ENCODE measurements at regions not wholly inside any gene's neighbourhood (a gene's known extent, or its start where the extent isn't known, plus 50 kb on each side); places are given as distances from the start of the nearest gene placed in this dataset.
"Not testable (repeated sequence)": the region's sequence is repeated elsewhere in the genome, so short reads cannot be mapped to it uniquely, and the experiment has no call there.

DNA sequence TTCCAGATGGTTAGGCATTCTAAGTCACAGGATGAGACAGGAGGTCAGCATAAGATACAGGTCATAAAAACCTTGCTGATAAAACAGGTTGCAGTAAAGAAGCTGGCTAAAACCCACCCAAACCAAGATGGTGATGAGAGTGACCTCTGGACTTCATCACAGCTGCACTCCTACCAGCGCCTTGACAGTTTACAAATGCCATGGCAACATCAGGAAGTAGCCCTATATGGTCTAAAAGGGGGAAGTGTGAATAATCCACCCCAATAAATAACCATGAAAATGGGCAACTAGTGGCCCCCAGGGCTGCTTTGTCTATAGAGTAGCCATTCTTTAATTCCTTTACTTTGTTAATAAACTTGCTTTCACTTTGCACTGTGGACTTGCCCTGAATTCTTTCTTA is 1448.4 kb downstream of the KCNT2 start:
- DNase-seq: not testable (repeated sequence)

- DNase-seq: no peak
Observed at GRCh38 chr1:195158091-195158490, 1450.1 kb downstream of the KCNT2 start.

GRCh38 chr1:195153107-195153506 is 1455.1 kb downstream of the KCNT2 start:
- DNase-seq: no peak

GRCh38 chr1:195150768-195151167 is 1457.5 kb downstream of the KCNT2 start:
- no peak for DNase-seq

- no peak for DNase-seq
Observed at GRCh38 chr1:195141294-195141693, 1466.9 kb downstream of the KCNT2 start.

DNA sequence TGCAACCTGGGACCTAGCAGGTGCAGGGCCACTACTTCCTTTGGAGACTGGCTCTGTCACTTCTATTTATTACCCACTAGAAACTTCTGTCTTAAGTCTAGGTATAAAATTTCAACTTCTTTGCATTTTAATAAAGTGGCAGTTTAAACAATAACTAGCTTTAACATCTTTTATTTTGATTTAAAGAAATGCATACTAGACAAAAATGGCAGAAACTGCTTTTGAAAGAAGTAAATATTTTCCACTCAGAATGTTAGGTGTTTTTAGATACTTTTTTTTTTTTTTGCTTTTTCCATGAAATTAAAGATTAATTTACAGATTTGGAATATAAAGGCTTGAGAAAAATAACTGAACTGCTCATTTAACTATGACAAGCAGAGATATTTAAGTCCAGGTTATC is 1477.6 kb downstream of the KCNT2 start:
- no peak for DNase-seq

- no peak for DNase-seq
Observed at GRCh38 chr1:195122497-195122896, 1485.7 kb downstream of the KCNT2 start.

GRCh38 chr1:195113471-195113870 is 1494.8 kb downstream of the KCNT2 start:
- no peak for DNase-seq

- no peak for DNase-seq
Observed at GRCh38 chr1:195105773-195106172, 1502.5 kb downstream of the KCNT2 start.

DNA sequence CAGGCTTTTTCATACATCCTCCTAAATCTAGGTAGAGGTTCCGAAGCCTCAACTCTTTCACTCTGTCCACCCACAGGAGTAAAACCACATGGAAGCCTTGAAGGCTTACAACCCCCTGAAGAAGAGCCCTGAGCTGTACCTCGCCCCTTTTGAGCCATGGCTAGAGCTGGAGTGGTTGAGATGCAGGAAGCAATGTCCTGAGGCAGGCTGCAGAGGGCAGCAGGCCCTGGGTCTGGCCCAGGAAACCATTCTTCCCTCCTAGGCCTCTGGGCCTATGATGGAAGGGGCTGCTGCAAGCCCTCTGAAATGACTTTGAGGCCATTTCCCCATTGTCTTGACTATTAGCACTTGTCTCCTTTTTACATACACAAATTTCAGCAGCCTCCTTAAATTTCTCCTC is 1503.0 kb downstream of the KCNT2 start:
- no peak for DNase-seq

DNA sequence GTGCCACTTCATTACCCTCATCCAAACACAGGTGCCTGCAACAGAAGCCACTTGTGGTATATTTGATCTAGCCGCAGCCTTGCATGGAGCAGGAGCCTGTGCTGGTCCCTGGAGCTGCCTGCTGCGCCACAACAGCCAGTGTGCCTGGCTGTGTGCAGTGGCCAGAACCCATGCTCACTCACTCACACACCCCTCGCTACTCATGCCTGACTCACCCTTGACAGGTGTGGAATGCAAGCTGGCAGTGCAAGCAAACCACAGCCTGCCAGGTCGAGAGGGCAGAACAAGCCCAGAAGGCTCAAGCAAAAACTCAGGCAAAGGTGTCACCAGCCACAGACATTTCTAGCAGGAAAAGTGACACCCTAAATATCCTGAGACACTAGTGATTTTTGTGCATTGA is 1510.9 kb downstream of the KCNT2 start:
- no peak for DNase-seq

- no peak for DNase-seq
Observed at GRCh38 chr1:195096051-195096521, 1512.2 kb downstream of the KCNT2 start.

- DNase-seq: no peak
Observed at GRCh38 chr1:195085196-195085595, 1523.0 kb downstream of the KCNT2 start.

GRCh38 chr1:195082183-195082582 is 1526.1 kb downstream of the KCNT2 start:
- no peak for DNase-seq

DNA sequence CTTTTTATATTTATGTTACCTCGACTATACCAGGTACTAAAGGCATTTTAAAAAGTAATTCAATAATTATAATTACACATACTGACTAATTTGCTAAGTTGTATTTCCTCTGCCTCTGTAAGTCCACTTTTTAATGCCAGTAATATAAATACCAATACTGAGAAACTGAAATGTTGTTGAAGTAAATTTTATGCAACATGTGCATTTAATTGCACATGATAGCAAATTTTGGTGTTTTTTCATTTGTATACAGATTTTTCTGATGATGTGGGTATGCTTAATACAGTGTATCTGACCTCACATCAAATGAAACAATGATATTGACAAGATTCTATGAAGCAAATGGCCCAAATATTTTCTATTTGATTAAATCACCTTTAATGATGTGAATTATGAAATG is 1531.6 kb downstream of the KCNT2 start:
- no peak for DNase-seq

GRCh38 chr1:195075973-195076372 is 1532.3 kb downstream of the KCNT2 start:
- DNase-seq: no peak

- DNase-seq: no peak
Observed at GRCh38 chr1:195071461-195071860, 1536.8 kb downstream of the KCNT2 start.

DNA sequence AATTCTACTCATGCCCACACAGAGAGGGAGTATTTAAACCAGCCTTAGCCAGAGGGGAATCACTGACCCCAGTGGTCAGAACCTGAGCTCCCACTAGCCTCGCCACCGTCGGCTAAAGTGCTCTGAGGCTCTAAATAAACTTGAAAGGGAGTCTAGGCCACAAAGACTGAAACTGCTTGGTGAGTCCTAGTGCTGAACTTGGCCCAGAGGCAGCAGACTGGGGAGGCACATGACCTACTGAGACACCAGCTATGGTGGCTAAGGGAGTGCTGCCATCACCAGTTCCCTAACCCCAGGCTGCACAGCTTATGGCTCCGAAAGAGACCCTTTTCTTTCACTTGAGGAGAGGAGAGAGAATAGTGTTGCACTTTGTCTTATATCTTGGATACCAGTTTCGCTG is 1542.8 kb downstream of the KCNT2 start:
- no peak for DNase-seq

GRCh38 chr1:195064358-195064757 is 1543.9 kb downstream of the KCNT2 start:
- no peak for DNase-seq

DNA sequence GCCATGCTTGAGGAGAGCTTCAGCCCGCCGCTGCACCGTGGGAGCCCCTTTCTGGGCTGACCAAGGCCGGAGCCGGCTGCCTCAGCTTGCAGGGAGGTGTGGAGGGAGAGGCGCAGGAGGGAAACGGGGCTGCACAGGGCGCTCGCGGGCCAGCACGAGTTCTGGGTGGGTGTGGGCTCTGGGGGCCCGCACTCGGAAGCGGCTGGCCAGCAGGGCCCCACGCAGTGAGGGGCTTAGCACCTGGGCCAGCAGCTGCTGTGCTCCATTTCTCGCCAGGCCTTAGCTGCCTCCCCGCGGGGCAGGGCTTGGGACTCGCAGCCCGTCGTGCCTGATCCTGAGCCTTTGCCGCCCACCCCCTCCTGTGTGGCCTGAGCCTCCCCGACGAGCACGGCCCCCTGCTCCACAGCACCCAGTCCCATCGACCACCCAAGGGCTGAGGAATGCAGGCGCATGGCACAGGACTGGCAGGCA is 1554.0 kb downstream of the KCNT2 start:
- no peak for DNase-seq

DNA sequence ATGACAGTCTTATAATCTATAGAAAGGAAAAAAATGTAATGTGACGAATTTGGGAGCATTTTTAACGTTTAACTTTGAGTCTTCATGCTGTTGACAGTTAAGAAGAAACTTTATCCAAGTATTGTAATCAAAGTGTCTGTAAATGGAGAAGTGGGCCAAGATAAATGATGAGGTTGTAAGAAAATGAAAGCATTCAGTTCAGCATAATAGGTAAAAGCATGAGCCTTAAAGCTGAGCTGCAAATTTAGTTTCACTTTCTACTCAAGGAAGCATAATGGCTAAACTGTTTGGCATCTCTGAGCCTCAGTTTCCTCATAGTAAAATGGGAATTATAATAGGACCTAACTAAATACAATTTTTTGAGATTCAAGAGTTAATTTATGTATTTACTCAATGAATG is 1554.8 kb downstream of the KCNT2 start:
- DNase-seq: no peak

- no peak for DNase-seq
Observed at GRCh38 chr1:195047772-195048171, 1560.5 kb downstream of the KCNT2 start.

- no peak for DNase-seq
Observed at GRCh38 chr1:195045072-195045471, 1563.2 kb downstream of the KCNT2 start.

DNA sequence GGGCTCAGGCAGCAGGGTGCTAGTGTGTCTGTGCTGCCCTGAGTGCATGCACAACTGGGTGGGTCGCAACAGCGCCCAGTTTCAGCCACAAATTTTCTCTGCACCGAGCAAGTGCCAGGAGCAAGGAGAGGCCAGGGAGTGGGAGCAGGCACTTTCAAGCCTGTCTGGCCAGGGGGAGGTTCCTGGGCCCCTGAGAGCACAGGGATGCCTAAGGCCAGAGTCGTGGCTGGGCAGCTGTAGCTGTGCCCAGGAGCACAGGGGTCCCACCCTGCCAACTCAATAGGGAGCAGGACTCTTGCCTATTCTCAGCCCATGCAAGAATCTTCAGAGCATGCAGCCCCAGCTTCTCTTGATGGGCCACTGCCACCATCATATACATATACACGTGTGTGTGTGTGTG is 1577.4 kb downstream of the KCNT2 start:
- no peak for DNase-seq

- no peak for DNase-seq
Observed at GRCh38 chr1:195026792-195027191, 1581.4 kb downstream of the KCNT2 start.

GRCh38 chr1:195019385-195019784 is 1588.9 kb downstream of the KCNT2 start:
- DNase-seq: no peak

Measured in activated CD8-positive, alpha-beta memory T cell treated with anti-CD3 and anti-CD28 coated beads, Interleukin-2, amount 50 U/mL, for 4 hours (primary cell).